ENCODE measurements at regions not wholly inside any gene's neighbourhood (a gene's known extent, or its start where the extent isn't known, plus 50 kb on each side); places are given as distances from the start of the nearest gene placed in this dataset.
A peak's percentile ranks its signal among the peaks of the same experiment; 100 is the strongest.

- H2BK20ac ChIP-seq (ENCODE audit: low read length), result no peak overlapping the region
- H3K56ac ChIP-seq (replicated peaks; ENCODE audit: insufficient read length, low read depth, low read length), result no peak overlapping the region
- no peak for DNase-seq (ENCODE audit: low read depth in 1 of 2, low spot score in 2 of 2)
- H3K9ac ChIP-seq (replicated peaks in 1 of 4; ENCODE audit: extremely low read depth in 1 of 4, low read depth in 3 of 4, low read length in 3 of 4), result no peak overlapping the region
- H2BK120ac ChIP-seq (replicated peaks; ENCODE audit: low read depth, low read length), result no peak overlapping the region
- no peak for FAIRE-seq
- H3K4me2 ChIP-seq (ENCODE audit: insufficient read depth in 1 of 2, low read depth in 2 of 2, low read length in 2 of 2), result no peak overlapping the region
- no peaks in the 10 kb centered on the region for H3K27me3 ChIP-seq (replicated peaks in 1 of 4; ENCODE audit: control insufficient read depth in 3 of 4, extremely low read depth in 1 of 4, insufficient read depth in 3 of 4, low read length in 3 of 4)
- H2AFZ ChIP-seq (ENCODE audit: low read length), result 0 out of 2 replicates have a peak overlapping the region, but pooled peaks have one; percentile 56
- no peaks in the 10 kb centered on the region for H3K9me3 ChIP-seq (ENCODE audit: insufficient read depth in 2 of 2, low read depth in 1 of 2, low read length in 1 of 2)
- H2BK12ac ChIP-seq (ENCODE audit: low read depth, low read length), result no peak overlapping the region
- ChIA-PET CTCF (ENCODE audit: partially characterized antibody) (no interaction called here), POLR2A (ENCODE audit: partially characterized antibody) (no interaction called here)
- no peak overlapping the region for H2BK15ac ChIP-seq (ENCODE audit: low read length)
- 0 out of 7 replicates have a peak, but pooled peaks cover 0 to 3% (median 0%) of the 10 kb centered on the region in 4 experiments for H3K4me1 ChIP-seq (replicated peaks in 1 of 4; ENCODE audit: control insufficient read depth in 3 of 4, insufficient read depth in 4 of 4, low read length in 3 of 4)
- H3K79me1 ChIP-seq (ENCODE audit: low read depth, low read length), result no peaks in the 10 kb centered on the region
- no peak overlapping the region for H3K14ac ChIP-seq (ENCODE audit: insufficient read length)
- no peak overlapping the region for H3K18ac ChIP-seq (ENCODE audit: extremely low read depth, low read length)
- H2AK5ac ChIP-seq (ENCODE audit: low read depth, low read length), result no peak overlapping the region
- no peaks in the 10 kb centered on the region for H4K20me1 ChIP-seq (replicated peaks in 1 of 2; ENCODE audit: control insufficient read depth in 1 of 2, insufficient read depth in 2 of 2, low read length in 2 of 2)
- no peaks in the 10 kb centered on the region for H3K79me2 ChIP-seq (ENCODE audit: control insufficient read depth in 1 of 2, insufficient read depth in 2 of 2, low read length in 2 of 2)
- no peak overlapping the region for H3K27ac ChIP-seq (ENCODE audit: low read depth, low read length)
- no peak overlapping the region for H3K4me3 ChIP-seq (ENCODE audit: extremely low read depth in 1 of 4, insufficient read depth in 2 of 4, low read depth in 3 of 4, low read length in 4 of 4)
- H4K8ac ChIP-seq (ENCODE audit: extremely low read depth, insufficient read depth, low read length), result no peak overlapping the region
- no peaks in the 10 kb centered on the region for H3K36me3 ChIP-seq (ENCODE audit: control insufficient read depth in 2 of 4, insufficient read depth in 4 of 4, low read length in 3 of 4)
- H3K23ac ChIP-seq (ENCODE audit: insufficient read length), result no peak overlapping the region
- H3K23me2 ChIP-seq (ENCODE audit: low read depth, low read length), result no peaks in the 10 kb centered on the region; the same call in 1 of the 2 replicates
- 85% methylated on average over 3 of the region's 3 CpGs; no CpG with 5 or more reads in 1 of the 2 experiments for WGBS, 2 experiments (ENCODE audit: extremely low coverage in 1 of 2, insufficient coverage in 1 of 2, insufficient read length in 1 of 2, insufficient replicate concordance in 2 of 2, low coverage in 1 of 2, low lambda C conversion rate in 2 of 2, missing lambda C conversion rate in 1 of 2)
- TF ChIP-seq JUND (IDR thresholded peaks at IDR 0.05; ENCODE audit: low read length), result no peak
- no peak overlapping the region for H4K5ac ChIP-seq (ENCODE audit: insufficient read length, low read depth, low read length)
- no peak overlapping the region for H3K4ac ChIP-seq (replicated peaks; ENCODE audit: insufficient read length, low read depth, low read length)
- no peak overlapping the region for H4K91ac ChIP-seq (replicated peaks; ENCODE audit: insufficient read length, low read length)
- no peak overlapping the region for H2BK5ac ChIP-seq (ENCODE audit: low read depth, low read length)
Measured at GRCh38 chr6:98239057-98239456, 595.3 kb upstream of the POU3F2 start.
